DMS153 treated with DMSO at 0.1 percent for 48 hours (cell line): ENCODE measurements at regions not wholly inside any gene's neighbourhood (a gene's known extent, or its start where the extent isn't known, plus 50 kb on each side); places are given as distances from the start of the nearest gene placed in this dataset.

ENCODE experiments used
- DNase-seq: peaks from one replicate; lab custom pipeline; 2025; ENCODE audit not compliant: unreplicated experiment; lab: John Stamatoyannopoulos, UW

DNA sequence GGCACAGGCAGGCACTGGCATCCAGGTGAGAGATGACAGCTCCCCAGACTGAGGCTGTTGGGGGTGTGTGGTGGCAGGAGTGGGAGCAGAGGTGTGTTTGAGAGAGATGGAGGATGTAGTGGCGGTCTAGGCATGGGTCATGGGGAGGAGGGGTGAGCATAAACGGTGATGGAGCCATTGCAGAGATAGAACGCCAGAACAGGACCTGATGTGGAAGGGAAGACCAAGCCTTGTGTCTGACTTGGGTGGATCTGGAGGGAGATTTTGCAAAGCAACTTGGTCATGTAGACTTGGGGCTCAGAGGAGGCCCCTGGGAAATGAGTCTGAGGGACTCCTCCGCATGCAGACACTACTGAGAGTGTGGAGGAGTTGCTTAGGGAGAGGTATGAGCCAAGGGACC is 50.0 kb upstream of the CLDN5 start:
- no peak for DNase-seq

DNA sequence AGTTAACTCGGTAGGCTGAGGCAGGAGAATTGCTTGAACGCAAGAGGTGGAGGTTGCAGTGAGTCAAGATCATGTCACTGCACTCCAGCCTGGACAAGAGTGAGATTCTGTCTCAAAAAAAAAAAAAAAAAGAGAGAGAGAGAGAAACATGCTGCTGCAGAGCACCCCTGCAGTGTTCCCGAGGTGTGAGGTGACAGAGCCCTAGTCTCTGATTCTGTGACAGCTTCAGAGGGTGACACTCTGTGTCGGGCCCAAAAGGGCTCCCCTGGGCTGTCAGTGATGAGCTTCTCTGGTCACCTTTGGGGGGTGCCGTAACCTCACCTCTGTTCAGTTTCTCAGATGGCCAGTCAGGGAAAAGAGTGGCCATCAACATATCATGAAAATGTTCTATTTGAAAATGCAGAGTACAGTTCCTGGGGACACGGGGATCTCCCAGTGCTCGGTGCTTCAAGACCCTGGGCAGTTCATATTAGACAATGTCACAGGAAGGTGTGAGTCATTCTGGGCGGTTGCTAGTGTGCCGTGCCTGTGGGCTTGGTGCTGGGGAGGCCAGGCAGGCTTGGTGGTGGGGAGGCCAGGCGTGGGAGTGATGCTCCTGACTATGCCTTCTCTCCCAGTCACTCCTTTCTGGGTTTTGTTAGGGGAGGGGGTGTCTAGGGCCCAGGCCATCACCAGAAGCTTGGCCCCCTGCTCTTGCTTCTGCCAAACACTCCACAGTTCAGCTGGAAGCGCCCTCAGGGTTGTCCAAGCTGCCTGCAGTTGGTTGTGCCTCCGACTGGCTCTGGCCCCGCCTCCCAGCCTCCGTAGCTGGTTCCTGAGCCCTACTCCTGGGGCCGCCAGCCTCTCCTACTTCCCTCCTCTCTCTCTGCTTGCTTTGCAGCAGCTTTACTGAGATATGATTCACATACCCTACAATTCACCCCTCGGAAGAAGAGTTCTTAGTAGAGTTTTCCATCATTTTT is 52.5 kb upstream of the CLDN5 start:
- no peak for DNase-seq

DNA sequence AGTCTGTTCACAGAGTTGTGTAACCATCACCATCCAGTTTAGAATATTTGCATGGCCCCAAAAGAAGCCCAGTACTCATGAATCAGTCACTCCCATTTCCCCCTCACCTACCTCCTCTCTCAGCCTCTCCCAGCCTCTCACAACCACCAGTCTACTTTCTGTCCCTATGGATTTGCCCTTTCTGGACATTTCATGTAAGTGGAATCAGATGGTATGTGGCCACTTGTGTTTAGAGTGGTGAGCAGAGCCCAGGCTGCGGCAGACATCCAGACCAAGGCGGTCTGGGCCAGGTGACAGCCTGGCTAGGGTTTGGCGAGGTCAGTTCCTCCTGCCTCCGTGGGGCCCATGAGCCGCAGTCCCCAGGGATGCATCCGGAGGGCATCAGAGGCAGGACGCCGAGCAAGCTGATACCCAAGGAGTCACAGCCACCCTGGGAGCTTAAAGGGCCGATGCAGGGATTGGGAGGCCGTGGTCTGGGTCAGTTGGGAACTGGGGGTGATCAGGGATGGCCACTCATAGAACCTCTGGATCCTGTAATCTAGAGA is 53.3 kb upstream of the CLDN5 start:
- DNase-seq: no peak

DNA sequence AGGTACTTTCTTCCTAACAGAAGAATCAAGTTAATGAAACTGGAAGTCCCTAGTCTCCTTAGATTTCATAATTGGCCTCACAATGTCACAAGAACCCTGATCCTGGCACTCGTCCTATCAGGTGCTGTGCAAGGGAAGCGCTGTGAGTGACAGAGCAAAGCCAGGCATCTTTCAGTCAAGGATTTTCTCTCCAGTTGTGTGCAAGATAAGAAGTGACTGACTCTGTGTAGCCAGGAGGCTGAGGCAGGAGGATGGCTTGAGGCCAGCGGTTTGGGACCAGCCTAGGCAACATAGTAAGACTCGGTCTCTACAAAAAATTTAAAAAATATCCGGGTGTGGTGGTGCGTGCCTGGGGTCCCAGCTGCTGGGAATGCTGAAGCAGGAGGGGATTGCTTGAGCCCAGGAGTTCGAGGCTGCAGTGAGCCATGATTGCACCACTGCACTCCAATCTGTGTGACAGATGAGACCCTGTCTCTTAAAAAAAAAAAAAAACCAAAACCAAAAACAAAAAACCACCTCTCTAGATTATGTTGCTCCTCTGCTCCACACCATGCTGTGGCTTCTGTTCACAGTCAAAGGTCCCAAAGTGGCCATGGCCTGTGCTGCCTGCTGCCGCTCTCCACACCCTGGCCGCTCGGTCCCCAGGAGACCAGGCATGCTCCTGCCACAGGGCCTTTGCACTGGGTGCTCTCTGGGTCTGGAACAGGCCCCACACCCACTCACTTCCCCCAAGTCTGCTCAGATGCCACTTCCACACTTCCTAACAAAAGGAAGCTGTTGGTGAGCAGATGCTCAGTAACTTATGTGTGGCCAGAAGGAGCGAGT is 54.2 kb upstream of the CLDN5 start:
- DNase-seq: no peak

DNA sequence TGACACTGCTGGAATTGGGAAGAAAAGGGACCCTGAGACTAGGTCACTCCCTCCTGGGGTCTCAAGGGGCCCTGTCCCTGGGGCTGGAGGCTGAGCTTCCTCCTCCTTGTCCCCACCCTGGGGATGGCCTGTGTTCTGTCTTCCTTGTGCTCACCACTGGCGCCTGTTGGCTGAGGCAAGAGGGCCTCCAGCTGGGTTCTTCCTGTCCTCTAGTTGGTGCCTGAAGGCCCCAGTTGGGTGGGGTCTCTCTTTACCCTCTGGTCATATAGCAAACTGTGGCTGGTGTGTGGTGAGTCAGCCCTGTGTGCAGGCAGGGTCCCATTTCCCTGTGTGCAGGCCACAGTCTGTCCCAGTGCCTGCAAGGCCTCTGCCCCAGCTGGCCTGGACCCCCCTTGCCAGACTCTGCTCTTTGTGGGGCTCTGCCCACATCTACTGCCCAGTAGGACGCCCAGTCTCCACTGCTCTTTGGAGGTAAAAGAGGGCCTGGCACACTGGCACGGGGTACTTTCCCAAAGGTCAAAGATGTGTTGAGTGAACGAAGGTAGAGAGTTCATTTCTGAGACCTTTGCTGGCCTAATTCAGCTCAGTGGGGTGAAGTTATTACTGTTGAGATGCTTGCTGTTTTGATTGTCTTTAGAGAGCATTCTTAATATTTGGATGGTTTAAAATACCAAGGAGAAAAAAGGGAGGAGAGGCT is 55.1 kb upstream of the CLDN5 start:
- no peak for DNase-seq

DNA sequence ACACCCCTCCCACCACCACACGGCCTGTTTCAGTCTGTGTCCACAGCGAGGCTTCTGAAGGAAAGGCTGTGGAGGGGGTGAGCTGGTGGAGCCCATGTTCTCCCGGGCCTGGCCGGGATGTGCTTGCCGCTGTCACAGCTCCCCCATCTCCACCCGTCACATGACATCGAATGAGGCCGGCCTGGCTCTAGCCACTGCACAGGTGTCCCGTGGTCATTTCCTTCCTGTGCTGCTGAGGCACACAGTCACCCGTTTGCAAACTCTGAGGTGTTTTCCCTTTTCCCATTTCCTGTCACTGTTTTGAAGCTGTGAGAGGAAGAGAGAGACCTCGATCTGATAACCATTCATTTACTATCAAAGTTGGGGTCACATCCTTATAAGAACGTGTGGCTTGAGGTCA is 55.7 kb upstream of the CLDN5 start:
- DNase-seq: no peak

DNA sequence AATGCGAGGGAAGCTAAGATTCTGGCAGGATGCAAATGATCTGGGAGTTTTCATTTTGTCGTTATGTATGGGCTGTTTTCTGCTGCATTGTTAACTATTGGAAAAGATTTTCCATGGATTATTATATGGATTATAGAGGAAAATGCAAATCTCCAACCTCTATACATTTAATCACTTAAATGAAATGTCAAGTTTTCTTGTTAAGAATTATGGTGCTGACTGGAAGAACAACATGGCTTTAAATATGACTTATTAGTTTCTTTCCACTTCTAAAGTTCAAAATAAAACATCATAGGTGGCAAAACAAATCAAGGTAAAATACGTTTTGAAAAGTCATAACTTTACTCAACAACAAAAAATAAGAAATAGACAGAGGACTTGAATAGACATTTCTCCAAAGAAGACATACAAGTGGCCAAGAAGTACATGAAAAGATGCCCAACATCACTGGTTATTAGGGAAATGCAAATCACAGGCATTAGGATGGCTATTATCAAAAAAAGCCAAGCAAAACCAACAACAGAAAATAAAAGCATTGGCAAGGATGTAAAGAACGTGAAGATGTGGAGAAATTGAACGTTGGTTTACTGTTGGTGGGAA is 56.2 kb upstream of the CLDN5 start:
- no peak for DNase-seq

DNA sequence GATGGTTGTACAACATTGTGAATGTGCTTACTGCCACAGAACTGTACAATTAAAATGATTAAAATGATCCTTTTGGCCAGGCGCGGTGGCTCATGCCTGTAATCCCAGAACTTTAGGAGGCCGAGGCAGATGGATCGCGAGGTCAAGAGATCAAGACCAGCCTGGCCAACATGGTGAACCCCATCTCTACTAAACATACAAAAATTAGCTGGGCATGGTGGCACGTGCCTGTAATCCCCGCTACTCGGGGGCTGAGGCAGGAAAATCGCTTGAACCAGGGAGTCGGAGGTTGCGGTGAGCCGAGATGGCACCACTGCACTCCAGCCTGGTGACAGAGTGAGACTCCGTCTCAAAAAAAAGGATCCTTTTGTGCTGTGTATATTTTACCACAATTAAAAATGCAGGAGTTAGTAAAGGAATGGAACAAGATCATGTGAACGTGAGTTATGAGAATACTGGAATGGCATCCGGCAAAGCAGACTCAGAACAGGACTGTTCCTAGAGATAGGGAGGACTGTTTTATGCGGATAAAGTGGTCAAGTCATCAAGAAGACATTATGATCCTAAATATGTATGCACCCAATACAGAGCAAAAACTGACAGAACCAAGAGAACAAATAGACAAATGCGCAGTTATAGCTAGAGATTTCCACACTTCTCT is 58.0 kb upstream of the CLDN5 start:
- DNase-seq: no peak

DNA sequence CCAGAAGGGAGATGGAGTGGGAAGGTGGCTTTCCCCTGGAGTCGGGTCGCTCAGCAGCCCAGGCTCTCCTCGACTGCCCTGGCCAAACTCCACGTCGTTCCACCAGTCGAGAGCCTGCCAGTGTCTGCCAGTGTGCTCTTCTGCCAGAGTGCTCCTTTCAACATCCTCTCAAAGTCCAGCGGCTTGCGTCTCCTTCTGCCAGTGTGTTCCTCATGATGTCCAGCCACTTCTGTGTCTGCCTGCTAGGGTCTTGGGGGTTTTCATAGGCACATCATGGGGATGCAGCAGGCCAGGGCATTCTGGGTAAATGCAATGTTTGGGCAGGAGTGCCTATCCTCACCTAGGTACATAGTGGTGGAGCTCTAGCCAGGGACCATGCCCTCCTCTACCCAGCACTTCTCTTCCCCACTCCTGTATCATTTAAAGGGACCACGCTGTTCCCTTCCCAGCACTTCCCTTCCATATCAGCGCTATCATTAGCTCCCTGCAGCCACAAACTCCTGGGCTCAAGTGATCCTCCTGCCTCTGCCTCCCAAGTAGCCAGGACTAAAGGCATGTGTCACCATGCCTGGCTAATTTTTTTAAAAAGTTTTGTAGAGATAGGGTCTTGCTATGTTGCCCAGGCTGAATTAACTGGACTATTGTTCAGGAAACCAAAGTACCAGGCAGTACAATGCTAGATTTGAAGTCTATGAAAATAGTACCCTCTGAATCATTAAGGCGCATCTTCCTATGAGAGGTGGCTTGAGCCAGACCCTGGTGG is 62.9 kb upstream of the CLDN5 start:
- DNase-seq: no peak

DNA sequence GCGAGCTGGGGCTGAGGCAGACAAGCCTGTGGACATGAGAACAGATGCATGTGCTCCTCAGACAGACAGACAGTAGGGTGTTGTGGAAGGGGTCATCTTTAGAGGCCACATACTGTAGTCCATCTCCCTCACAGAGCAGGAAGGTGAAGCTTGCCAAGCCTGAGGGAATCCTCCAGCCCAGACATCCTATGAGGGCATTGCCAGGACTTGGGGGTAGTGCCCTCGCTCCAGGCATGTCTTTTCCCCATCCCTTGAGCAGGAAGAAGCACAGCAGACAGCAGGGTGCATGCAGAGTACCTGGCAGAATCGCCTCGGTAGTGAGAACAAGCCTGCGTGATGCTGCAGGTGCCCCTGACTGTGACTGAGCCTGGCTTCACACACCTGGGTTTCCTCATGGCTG is 66.5 kb upstream of the CLDN5 start:
- DNase-seq: no peak

DNA sequence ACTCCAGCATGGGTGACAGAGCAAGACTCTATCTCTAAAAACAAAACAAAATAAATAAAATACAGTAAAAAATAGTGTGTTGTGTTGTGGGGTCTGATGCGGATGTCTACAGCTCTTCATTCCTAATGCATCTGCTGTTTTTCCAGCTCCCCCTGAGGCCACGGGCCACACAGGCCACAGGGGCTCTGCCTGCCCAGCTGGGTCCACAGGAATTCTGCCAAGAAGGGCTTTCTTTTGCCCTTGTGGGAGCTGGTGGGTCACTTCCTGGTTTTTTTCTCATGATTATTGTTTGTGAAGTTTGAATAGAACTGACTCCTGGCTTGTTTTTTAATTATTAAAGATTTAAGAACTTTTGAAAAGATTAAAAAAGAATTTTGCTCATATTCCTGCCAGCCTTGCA is 67.4 kb upstream of the CLDN5 start:
- DNase-seq: no peak

DNA sequence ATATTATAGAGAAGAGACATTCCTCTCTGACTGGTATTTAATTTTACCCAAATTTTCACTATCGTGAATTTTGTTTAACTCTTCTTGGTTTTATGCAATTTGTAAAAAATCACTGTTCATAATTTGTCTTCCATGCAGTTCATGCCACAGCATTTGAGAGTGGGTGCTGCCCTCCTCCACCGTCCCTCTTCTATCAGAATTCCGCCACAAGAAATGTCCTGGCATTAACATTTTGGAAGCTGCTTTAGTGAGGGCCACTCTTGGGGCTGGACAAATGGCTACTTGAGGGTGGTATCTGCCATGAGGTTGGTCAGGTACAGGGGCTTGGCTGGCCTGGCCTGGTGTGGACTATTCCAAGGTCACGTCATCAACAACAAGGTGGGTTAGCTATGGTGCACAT is 68.3 kb upstream of the CLDN5 start:
- DNase-seq: no peak

DNA sequence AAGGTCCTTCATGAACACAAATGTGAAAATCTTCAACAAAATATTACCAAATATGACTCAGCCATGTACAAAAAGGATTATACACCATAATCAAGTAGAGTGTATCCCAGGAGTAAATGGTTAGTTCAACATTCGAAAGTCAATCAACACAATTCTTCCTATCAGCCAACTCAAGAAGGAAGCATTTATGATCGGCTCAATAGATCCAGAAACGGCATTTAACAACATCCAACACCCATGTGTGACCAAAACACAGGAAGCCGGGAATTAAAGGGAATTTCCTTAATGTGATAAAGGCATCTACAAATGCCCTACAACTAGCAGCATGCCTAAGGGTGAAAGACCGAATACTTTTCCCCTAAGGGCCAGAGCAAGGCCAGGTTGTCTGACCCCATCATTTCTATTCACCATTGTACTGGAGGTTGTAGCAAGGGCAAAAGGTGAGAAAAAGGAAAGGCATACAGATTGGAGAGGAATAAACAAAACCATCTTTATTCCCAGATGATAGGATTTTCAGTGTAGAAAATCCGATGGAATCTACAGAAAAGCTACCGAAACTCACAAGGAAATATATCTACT is 69.9 kb upstream of the CLDN5 start:
- DNase-seq: no peak

DNA sequence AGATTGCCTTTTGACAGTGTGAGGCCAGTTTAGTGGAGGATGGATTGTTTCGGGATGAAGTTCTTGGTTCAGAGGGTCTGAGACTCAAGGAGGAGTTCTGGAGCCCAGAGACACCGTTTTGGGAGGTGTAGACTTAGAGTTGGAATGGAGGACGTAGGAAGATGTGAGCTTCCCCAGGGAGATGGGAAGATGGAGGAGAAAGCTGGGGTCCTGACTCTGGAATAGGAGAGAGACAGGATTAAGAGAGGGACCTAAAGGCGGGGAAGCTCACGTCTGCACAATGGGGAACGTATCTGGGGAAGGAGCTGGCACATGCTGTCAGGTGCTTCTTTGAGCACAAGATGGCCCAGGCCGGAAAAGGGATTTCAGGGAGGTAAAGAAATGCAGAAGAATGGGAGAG is 71.3 kb upstream of the CLDN5 start:
- no peak for DNase-seq

DNA sequence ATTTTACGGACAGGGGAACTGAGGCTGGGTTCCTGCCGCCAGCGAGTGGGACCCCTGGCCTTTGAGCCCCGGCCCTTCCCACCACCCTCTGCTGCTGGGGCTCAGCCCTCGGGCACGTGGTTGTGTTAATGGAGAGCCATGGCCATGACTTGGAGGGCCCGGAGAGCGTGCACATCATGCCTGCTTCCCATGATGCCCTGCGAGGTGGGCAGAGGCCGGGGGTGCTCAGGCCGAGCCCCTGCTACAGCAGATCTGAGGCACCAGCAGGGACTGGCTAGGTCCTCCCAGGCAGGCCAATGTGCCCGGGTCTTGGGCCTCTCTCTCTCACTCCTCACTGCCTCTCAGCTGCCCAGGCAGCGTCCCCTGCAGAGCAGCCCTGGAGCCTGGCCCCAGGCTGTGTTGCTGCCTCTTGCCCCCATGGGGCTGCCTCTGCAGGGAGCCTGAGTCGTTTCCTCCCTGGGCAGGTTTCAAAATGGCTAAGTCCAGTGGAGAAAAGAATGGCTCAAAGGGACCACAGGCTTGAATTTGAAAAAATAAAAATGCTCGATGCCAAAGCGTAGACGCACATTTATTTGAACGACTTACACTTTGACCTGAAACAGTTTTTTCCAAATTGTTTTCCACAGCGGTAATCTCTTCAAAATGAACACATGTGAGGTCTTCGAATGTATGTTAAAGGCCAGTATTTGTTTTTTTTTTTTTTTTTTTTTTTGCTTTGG is 72.6 kb upstream of the CLDN5 start:
- DNase-seq: no peak

DNA sequence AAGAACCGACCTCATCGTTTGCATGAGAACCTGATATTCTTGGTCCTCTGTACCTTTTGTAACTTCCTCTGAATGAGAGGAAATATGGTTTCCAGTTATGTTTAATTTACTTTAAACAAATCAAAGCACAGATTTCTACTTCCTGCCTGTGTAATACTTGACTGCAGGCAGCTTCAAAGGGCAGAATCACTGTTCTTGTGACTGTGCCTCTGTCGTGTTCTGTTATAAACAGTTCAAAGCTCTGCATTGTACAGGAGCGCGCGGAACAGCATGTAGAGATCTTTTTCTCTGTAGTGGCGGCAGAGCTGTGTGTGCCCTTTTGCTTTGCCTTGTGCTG is 73.2 kb upstream of the CLDN5 start:
- no peak for DNase-seq

DNA sequence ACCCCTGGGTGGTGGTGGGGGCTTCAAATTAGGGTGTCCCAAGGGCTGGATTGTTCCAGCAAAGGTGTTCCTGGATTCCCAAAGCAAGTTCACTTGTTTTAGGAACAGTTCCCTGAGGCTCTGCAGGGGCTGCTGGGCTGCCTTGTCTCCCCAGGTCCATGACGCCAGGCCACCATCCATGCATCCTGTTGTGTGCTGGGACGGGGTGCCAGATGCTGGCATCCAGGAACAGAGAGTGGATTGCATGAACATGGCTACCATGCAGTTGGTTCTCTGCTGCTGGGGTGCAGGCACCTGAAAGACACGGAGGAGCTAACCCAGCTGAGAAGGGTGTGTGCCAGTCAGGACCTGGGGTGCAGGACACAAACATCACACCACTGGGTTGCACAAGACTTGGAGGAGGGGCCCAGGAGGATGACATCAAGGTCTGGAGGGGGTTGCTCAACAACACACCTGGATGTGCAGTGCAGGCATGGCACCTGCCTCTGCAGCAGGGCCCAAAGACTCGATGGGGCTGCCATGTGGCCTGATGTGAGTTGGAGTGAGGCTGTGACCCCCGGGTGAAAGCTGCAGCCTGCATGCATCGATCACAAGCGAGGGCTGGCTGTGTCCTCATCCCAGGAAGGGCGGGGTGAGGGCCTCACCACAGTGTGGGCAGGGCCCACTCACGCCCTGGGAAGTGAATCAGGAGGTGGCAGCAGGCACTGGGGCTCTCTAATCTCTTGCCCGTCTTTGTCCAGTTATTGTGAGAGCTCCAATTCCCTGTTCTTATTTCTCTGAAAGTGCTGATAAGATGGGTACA is 74.0 kb upstream of the CLDN5 start:
- DNase-seq: no peak

DNA sequence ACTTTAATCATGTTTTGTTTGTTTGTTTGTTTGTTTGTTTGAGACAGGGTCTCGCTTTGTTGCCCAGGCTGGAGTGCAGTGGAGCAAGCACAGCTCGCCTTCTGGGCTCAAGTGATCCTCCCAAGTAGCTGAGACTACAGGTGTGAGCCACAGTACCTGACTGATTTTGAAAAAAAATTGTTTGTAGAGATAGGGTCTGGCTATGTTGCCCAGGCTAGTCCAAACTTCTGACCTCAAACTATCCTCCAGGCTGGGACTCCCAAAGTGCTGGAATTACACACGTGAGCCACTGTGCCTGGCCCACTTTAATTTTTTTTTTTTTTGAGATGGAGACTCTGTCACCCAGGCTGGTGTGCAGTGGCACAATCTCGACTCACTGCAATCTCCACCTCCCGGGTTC is 74.8 kb upstream of the CLDN5 start:
- no peak for DNase-seq
